ENCODE measurements at regions not wholly inside any gene's neighbourhood (a gene's known extent, or its start where the extent isn't known, plus 50 kb on each side); places are given as distances from the start of the nearest gene placed in this dataset.

DNA sequence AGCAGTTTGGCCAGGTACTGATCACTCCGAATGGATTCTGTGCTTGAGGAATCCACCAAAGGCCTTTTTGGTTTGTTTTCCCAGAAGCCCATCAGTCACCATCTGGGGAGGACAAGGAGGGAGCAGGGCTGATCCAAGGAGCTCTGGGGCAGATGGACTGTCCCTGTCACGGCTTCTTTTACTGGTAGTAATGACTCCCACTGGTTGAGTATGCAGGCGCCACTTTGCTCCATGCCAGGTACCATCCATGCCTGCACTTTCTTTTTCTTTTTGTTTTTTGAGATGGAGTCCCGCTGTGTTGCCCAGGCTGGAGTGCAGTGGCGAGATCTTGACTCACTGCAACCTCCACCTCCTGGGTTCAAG, 101.7 kb downstream of the UBIAD1 start:
- no peak for DNase-seq (ENCODE audit: low read depth)
- TF ChIP-seq CTCF (conservative IDR thresholded peaks at IDR 0.05; ENCODE audit: control insufficient read depth, insufficient read depth, low read depth, low read length) = no peak
- H3K4me3 ChIP-seq (ENCODE audit: control insufficient read depth, low read depth, low read length) = no peak overlapping the region

DNA sequence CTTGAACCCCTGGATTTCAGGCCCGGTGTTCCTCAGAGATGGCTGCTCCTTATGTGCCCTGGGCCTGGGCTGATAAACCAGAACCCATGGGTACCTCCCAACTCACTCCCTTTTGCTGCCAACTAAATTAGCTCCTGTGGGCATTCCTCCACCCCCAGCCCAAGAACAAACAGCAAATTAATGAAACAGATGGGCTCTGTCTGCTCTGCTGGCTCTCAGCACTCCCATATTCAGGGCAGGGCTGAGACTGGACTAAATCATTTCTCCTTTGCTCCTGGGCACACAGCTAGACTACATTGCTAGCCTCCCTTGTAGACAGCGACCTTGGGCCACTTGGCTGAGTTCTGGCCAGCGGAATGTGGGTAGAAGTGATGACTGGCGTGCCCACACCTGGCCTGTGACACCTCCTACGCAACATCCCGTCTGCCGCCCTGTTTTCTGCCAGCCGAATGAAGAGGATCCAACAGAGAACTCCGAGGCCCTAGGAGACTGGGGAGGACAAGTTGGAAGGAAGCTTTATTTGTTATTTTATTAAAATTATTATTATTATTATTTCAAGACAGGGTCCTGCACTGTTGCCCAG, 101.9 kb upstream of the DISP3 start:
- no peak for DNase-seq (ENCODE audit: low read depth)
- H3K4me3 ChIP-seq (ENCODE audit: control insufficient read depth, low read depth, low read length) = no peak overlapping the region
- TF ChIP-seq CTCF (conservative IDR thresholded peaks at IDR 0.05; ENCODE audit: control insufficient read depth, insufficient read depth, low read depth, low read length) = no peak

DNA sequence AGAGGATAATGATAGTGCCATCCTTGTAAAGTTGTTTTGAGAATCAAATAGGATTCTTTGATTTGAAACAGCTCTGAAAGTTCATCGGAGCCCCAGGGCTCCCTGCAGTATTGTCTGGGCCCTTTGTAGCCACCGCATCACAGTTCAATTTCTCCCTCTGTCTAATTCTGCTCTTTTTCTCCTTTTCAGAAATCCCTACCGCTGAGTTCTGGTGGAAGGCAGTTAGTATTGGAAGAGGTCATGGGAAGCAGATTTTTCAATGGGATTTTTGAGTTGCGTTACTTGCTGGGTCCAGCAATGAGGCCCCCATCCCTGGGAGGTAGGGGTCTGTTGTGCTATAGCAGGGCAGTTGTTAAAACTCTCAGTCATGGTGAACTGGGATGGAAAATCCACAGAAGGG, 101.0 kb upstream of the DISP3 start:
- TF ChIP-seq CTCF (conservative IDR thresholded peaks at IDR 0.05; ENCODE audit: control insufficient read depth, insufficient read depth, low read depth, low read length) = no peak
- DNase-seq (ENCODE audit: low read depth) = no peak

GRCh38 chr1:11379851-11380250, 99.1 kb upstream of the DISP3 start:
- TF ChIP-seq CTCF (conservative IDR thresholded peaks at IDR 0.05; ENCODE audit: control insufficient read depth, insufficient read depth, low read depth, low read length) = no peak
- DNase-seq (ENCODE audit: low read depth) = no peak
- H3K4me3 ChIP-seq (ENCODE audit: control insufficient read depth, low read depth, low read length) = no peak overlapping the region

More for the DNA sequence above, 101.0 kb upstream of the DISP3 start:
- H3K4me3 ChIP-seq (ENCODE audit: control insufficient read depth, low read depth, low read length) = no peak overlapping the region

DNA sequence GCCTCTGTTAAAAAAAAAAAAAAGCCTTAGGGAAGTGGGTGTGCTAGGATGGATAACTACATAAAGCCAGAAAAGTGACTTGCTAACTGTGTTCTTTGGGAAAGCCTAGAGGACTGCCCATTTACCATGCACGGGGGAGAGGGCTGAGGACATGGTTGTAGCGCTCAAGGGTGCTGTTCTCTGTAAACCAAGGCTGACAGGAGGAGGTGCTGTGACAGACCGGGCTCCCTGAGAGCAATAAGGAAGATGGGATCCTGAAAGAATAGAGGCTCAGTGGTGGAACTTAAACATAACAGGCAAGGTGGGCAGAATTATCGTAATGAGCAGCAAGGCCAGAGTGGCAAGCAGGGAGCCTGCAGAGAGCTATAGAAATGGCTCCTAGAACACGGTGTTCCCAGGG, 98.5 kb upstream of the DISP3 start:
- H3K4me3 ChIP-seq (ENCODE audit: control insufficient read depth, low read depth, low read length) = no peak overlapping the region
- no peak for TF ChIP-seq CTCF (conservative IDR thresholded peaks at IDR 0.05; ENCODE audit: control insufficient read depth, insufficient read depth, low read depth, low read length)
- DNase-seq (ENCODE audit: low read depth) = no peak

- TF ChIP-seq CTCF (conservative IDR thresholded peaks at IDR 0.05; ENCODE audit: control insufficient read depth, insufficient read depth, low read depth, low read length) = no peak
These were observed 95.3 kb upstream of the DISP3 start for GRCh38 chr1:11383553-11384169.

More at GRCh38 chr1:11383553-11384169, 95.3 kb upstream of the DISP3 start:
- no peak overlapping the region for H3K4me3 ChIP-seq (ENCODE audit: control insufficient read depth, low read depth, low read length)
- DNase-seq (ENCODE audit: low read depth) = no peak
